ENCODE measurements at regions not wholly inside any gene's neighbourhood (a gene's known extent, or its start where the extent isn't known, plus 50 kb on each side); places are given as distances from the start of the nearest gene placed in this dataset.
"Not testable (repeated sequence)": the region's sequence is repeated elsewhere in the genome, so short reads cannot be mapped to it uniquely, and the experiment has no call there.

DNA sequence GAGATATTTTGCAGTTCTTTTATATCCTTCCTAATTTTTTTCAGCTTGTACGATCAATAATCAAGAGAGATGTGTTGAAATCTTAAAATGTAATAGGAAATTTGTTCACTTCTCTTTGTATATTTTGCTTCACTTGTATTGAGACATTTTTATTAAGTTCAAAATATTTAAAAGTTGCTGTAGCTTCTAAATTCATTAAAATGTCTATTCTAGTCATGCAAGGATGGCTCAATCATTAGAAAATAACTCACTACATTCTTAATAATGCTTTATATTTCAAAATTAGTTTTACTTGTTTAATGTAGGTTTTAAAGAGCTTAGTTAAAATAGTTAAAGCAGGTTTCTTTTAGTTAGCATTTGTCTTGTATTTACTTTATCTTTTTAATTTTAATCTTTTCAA, 308.4 kb downstream of the CYRIA start:
- DNase-seq, result no peak

DNA sequence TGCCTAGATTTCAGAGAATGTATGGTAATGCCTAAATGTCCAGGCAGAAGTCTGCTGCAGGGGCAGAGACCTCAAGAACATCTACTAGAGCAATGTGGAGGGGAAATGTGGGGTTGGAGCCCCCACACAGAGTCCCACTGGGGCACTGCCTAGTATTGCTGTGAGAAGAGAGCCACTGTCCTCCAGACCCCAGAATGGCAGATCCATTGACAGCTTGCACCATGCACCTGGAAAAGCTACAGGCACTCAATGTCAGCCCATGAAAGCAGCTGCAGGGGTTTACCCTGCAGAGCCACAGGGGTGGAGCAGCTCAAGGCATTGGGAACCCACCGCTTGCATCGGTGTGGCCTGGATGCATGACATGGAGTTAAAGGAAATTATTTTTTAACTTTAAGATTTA, 314.1 kb downstream of the CYRIA start:
- no peak for DNase-seq

DNA sequence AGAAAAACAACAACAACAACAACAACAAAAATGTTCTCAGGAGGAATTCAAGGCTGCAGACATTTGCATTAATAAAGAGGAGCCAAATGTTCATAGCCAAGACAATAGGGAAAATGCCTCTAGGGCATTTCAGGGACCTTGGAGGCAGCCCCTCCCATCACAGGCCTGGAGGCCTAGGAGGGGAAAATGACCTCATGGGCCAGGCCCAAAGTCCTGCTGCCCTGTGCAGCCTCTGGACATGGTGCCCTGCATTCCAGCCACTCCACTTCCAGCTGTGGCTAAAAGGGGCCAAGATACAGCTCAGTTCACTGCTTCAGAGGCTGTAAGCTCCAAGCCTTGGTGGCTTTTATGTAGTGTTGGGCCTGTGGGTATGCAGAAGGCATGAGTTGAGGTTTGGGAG, 314.5 kb downstream of the CYRIA start:
- no peak for DNase-seq

DNA sequence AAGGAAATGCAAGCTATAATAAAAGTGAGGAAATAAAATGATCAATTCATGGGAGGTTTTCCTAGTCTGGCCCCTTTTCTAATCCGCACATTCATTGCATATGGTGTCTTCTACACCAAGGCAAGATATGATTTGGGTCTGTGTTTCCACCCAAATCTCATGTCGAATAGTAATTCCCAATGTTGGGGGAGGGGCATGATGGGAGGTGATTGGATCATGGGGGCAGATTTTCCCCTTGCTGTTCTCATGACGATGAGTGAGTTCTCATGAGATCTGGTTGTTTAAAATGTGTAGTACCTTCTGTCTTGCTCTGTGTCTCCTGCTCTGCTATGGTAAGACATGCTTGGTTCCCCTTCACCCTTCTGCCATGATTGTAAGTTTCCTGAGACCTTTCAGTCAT, 315.4 kb downstream of the CYRIA start:
- no peak for DNase-seq

DNA sequence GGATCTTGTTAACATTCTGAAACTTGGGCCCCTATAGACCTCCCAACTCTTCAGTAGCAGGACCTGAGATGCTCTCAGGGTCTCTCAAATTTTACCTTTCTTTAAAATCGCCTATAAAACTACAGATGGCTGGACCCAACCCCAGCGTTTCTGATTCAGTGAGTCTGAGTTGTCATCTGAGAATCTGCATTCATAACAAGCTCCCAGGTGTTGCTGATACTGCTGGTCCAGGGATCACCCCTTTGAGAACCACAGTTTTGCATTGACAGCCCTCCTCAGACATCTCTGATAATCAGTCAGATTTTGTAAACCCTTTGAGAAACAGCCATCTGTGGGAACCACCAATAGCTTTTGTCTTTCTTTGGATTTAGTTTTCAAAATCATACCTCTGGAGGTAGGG, 315.8 kb downstream of the CYRIA start:
- DNase-seq, result no peak

DNA sequence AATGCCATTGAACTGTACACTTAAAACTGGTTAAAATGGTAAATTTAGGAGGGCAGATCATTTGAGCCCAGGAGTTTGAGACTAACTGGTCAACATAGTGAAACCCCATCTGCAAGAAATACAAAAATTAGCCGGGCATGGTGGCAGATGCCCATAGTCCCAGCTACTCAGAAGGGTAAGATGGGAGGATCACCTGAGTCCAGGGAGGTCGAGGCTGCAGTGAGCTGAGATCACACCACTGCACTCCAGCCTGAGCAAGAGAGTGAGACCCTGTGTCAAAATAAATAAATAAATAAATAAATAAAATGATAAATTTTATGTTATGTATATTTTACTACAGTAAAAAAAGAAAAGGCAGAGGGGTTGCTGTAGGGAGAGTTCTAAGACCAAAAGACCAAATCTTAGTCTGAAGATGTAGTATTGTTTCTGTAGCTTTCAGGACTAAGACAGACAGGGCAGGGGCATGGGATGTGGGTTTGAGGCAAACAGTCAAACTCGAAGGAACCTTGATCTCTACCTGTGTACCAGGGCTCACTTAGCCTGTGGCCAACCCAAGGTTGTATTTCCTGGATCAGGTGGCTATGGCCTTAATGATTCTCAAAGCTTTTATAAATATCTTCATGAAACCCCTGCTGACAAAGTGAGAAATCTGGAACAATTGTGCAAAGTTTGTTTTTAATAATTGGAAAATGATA, 316.7 kb downstream of the CYRIA start:
- no peak for DNase-seq

DNA sequence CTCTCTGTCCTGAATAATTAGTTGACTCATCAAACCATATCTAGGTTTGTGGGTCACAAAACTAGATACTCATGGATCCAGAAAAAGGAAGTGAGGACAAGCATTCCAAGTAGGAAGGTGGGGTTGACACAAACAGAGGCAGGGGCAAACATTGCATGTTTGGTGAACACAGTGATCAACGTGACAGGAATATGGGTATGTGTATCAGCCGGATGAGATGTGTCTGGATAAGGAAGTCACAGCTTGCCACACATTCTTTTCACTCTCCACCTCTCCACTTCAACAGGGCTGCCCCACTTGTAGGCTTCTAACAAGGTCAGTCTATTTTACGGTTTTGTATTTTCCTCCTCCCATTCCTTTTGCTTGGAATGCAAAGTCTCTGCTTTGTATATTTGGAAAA, 319.0 kb downstream of the CYRIA start:
- DNase-seq, result no peak

DNA sequence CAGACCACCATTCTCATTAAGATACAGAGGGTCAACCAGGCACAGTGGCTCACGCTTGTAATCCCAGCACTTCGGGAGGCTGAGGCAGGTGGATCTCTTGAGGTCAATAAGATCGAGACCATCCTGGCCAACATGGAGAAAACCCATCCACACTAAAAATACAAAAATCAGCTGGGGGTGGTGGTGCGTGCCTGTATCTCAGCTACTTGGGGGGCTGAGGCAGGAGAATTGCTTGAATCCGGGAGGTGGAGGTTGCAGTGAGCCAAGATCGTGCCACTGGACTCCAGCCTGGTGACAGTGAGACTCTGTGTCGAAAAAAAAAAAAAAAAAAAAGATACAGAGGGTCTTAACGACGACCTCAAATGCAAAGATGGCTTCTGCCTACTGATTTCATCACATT, 320.4 kb downstream of the CYRIA start:
- not testable (repeated sequence) for DNase-seq

DNA sequence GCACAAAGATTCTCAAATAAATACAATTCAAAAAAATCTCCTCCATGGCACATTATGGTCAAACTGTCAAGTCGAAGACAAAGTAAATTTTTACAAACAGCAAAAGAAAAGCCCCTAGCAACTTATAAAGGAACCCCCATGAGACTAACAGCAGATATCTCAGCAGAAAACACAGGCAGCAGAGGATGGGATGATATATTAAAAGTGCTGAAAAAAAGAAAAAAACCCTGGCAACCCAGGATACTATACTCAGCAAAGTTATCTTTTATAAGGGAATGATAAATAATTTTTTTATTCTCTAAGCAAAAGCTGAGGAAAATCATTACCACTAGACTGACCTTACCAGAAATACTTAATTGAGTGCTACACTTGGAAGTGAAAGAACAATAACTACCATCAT, 326.4 kb downstream of the CYRIA start:
- DNase-seq, result no peak

DNA sequence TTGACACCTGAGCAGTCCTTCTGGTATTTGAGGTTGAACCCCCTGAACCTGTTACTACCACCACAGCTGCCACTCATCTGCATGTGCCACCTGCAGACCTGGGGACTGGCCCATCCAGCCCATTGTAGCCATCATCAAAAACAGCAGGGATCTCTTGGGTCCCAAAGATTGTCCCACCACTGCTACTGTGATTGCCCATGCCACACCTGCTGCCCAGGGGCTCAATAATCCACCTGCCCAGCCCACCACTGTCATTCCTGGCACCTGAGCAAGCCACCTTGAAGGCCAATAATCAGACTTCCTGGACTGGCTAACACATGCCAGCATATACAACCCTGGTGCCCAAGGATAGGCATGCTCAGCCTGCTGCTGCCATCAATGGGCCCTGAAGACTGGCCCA, 327.6 kb downstream of the CYRIA start:
- no peak for DNase-seq

DNA sequence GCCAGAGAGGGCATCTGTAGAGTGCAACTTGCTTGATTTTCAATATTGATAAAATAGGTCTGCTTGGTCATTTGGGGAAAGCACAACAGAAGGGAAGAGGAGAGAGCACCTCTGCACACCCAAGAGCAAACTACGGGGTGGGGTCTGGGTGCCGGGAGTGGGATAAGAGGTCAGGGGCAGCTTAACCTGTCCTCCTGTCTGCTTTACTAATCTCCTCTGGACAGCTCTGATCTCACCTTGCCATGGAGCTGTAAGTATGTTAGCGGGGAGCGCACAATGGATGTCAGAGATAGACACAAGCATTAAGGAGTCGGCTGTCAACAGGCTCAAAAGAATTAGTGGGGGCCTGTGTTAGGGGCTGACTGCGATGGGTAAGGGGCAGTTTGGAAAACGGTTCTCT, 328.7 kb downstream of the CYRIA start:
- no peak for DNase-seq

DNA sequence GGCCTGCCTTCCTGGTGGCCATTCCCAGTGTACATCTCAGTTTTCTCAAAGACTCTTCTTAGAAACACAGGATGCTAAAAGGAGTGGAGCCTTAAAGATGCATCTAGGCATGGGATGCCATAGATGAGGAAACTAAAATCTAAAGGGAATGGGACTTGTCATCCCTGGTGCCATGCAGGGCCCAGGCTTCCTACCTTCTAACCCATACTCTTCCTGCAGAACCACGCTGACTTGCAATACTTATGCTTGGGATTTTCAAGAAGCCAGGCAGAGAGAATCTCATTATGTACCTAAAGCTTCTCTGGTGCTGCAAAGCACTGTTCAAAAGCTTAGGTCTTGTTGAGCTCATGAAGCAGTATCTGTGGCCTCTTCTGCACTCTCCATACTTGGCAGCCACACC, 329.1 kb downstream of the CYRIA start:
- DNase-seq, result no peak

DNA sequence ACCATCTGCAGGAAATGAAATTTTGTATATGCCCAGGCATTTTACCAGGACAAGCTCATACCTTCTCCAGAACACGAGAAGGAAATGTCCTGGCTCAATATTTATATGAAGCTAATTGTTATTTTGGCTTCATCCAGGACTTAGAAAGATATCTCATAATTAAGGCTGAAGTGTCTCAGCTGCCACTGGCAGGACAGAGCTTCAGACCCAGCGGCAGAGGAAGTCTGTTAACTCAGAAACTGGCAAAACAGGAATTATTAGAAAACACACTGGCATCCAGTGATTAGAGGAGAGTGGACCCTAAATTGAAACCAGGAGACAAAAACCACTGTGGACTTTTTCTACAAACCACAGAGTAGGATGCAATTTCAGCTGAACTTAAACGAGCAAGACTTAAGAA, 329.7 kb downstream of the CYRIA start:
- no peak for DNase-seq

DNA sequence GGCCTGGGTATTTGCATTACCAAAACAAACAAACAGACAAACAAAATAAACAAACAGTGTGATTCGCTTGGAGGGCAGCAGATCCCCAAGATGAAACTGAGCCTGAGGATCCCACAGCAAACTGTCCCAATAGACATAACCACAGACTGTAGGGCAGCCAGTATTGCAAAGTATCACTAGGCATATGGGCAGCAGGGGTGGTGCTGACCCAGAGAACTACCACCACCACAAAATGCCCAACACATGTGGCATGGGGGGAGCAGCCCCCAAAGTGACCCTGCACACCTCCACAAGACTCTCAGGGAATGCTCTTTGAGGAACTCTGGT, 330.1 kb downstream of the CYRIA start:
- DNase-seq, result no peak

DNA sequence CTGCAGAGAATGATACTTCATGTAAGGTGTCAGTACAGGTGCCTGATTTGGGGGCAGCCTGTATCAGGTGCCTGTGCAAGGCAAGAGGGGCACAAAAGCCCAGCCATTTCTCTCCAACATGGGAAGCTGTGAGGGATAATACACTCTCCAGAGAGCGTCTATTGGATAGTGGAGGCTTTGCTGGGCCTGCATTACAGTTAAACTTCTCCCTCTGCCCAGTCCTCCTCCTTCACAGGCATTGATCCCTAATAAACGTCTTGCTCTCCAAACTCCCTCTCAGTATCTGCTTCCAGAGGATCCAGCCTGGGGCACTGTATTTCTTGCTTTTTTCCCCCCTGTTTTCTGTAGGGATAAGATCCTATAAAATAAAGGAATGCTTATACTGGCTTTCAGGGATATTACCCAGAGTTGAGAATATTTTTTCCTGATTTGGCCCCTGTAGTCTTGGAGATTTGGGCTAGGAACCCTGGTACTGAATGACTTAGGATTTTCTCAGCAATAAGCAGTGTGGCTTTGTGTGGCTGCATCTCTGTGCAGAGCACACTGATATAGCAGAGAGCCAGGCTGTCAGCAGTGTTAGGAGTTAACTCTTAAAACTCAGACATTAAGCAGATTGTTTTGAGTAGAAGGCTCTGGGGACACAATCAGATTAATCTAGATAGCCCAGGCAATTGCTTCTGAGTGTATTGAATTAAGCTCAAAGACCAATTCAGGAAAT, 330.6 kb downstream of the CYRIA start:
- DNase-seq, result no peak

DNA sequence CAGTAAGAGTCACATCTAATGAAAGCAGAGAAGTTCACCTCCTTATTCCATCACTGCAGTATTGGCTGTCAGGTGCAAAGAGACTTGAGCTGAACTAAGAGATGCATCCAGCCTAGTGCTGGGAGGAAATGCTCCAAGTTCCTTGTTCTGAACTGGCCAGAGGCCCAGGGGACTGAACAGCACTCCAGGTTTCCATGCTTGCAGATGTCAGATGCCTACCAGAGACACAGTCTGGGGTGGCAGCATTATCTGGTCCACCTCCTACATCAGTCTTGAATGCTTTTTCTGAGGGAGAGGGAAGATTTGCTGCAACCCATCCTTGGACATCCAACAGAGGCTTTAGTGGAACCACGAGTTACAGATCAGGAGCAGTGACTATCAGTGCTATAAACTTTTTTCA, 331.3 kb downstream of the CYRIA start:
- no peak for DNase-seq

DNA sequence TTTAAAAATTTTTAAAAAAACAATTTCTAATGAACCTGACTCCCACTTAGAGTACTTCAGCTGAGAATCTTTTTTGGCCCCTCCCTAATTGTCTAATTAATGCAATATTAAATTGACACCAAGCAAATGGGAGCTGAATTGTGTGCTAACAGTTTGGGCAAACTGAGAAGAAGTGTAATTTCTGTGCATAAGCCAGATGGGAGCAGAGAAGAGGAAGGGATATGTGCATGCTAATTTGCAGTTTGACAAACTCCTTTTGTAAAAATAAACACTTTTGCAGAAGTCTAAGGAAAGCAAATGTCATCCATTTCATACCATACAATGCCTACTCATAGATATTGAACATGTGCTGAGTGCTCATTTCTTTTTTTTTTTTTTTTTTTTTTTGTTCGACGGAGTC, 332.0 kb downstream of the CYRIA start:
- no peak for DNase-seq

DNA sequence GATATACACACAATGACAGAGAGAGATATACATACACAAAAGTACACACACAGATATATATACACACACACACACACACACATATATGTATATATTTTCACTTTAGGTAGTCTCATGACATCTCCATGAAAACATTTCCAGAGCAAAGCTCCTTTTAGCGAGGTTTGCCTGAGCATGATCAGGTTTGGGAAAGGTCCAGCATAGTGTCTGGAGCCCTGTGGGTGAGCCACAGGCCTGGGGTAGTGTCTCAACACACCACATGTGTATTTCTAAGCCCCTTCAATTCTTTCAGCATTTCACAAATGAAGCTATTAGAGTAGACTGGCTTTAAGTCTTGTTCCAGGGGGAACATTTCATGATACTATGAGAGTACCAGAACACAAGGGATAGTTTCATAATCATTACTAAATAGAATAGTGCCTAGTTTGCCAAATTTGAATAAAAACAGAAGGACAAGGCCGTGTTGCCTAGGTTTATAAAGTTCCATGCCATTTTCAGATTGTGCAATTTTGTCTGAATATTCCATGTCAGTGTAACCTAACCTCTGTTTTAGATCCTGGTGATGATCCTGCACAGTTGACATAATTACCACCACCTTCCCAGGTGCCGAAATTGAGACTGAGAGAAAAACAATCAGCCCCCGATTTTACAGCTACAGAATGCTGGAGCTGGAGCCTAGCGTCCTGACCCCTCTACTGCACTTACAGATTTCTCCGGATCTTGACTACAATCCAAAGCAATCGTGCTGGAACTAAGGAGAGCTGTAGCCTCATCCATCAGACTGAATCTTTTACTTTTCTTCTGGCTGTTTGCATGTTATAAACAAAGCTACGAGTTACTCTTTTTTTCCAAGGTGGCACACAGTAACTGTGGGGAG, 332.7 kb downstream of the CYRIA start:
- DNase-seq, result no peak

DNA sequence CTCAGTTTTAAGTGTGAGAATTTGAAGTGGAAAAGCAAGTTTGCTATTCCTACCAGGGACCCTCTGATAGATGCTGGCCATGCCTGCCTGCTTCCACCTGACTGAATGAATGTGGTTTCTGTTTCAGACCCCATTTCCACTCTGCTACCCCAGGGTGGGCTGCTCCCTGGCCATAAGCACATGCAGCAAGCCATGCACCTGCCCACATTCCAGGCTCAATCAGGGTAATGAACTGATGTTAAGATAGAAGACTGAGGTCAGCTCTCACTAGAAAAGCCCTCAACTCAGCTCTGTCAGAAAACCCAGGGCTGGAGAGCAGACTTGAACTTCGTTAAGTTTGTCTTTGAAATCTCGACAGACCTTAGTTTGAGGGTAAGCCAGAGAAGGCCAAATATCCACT, 333.9 kb downstream of the CYRIA start:
- no peak for DNase-seq

DNA sequence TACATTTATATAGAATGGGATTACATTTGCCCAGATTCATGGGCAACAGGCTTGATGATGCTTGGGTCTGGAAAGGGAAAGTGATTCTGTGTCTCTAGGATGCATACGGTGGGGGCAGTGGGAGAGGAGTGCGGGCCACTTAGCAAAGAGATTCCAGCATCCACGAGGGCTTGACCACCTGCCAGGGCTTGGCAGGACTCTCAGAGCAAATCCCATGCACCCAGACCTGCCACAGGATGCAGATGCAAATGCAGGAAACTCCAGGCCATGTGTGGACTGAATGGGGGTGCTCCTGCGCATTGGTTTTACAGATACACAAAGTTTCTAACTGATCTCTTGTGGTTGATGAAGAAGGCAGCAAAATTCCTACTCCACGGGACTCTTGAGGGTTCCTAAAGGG, 334.7 kb downstream of the CYRIA start:
- no peak for DNase-seq

DNA sequence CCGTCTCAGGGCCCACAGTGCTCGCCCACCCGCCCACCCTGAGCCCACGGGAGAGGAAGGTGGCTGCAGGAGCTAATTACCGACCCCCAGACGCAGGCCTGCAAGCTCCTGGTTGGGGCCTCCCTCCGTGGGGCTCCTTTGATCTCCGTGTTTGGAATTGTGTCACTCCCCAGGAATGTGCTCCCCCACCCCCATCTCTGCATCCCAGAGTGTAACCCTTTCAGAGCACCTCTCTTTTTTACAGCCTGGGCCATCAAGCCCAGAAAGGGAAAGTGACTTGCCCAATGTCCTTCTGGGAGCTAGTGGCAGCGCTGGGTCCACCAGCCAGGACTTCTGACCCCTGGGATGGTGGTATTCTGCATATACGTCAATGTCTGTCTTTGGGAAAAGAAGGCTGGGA, 335.1 kb downstream of the CYRIA start:
- no peak for DNase-seq

DNA sequence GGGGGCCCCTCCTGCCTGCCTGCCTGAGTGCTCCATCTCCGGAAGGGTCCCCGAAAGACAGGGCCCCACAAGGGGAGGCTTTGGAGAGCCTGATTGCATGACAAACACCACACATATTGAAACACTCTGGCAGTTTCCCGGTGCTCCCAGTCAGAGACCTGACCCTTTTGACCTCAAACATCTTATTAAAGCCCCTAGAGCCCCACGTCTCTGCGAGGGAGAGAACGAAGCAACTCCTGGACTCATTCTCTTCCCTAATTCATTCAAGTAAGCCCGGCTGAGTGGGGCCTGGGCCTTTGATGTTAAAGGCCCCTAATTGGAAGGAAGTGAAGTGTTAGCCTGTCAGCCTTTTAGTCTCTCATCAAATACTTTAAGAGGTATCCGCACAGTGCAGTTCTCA, 335.6 kb downstream of the CYRIA start:
- DNase-seq, result no peak

DNA sequence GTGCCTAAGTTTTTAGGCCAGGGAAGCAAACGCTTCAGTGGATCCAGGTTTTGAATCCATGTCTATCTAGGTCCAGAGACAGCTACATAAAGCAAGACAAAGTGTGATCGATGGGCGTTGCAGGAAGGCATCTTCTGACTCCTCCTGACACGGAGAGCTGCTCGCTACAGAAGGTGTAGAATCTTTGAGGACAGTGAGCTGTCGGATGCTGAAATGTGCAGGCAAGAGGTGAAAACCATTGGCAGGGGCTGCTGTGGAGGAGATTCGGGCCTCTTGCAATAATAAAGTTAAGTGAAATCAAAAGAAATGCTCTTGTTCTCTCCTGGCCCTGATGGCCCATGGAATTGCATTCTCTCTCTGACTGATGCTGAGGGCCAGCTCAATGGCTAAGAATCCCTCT, 336.2 kb downstream of the CYRIA start:
- DNase-seq, result no peak

DNA sequence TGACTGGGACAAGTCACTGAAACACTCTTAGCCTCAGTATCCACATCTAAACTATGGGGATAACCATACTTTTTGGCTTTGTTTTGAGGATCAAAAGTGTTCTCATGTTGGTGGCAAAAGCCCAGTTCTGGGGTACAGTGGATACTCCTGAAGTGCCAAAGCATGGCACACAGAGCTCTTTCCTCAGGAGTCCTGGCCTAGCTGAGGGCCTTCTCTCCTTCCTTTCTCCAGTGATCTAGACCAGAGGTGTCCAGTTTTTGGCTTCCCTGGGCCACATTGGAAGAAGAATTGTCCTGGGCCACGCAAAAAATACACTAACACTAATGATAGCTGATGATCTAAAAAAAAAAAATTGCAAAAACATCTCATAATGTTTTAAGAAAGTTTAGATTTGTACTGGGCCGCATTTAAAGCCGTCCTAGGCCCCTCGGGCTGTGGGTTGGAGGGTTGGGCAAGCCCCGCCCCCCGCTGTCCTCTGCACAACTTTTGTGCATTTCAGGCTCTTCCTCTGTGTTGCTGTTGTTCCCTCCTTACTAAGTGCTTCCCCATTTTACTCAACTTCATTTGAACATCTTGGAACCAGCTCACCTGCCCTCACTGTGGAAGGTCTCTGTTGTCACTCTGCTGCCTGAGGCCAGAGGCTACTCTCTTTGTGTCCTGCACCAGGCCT, 337.0 kb downstream of the CYRIA start:
- DNase-seq, result no peak
